Ishikawa (cell line): ENCODE measurements at regions not wholly inside any gene's neighbourhood (a gene's known extent, or its start where the extent isn't known, plus 50 kb on each side); places are given as distances from the start of the nearest gene placed in this dataset.

ENCODE experiments used
- CEBPB ChIP-seq: IDR thresholded peaks from 2 replicates; pipeline ENCODE4 v1.6.1; 2012
- CREB1 ChIP-seq: IDR thresholded peaks from 2 replicates; pipeline ENCODE4 v1.6.1; 2012; ENCODE audit warnings: low read depth
- EGR1 ChIP-seq: IDR thresholded peaks from 2 replicates; pipeline ENCODE4 v1.6.1; 2012
- EP300 ChIP-seq: IDR thresholded peaks from 2 replicates; pipeline ENCODE4 v1.6.1; 2012; ENCODE audit warnings: borderline replicate concordance
- FOXM1 ChIP-seq: IDR thresholded peaks from 2 replicates; pipeline ENCODE4 v1.6.1; 2012; ENCODE audit warnings: low read depth, borderline replicate concordance
- NFIC ChIP-seq: IDR thresholded peaks from 2 replicates; pipeline ENCODE4 v1.6.1; 2012
- RAD21 ChIP-seq: IDR thresholded peaks from 2 replicates; pipeline ENCODE4 v1.6.1; 2012; ENCODE audit warnings: low read depth
- REST ChIP-seq: IDR thresholded peaks from 2 replicates; pipeline ENCODE4 v1.6.1; 2012; ENCODE audit warnings: low read depth, mild to moderate bottlenecking
- TAF1 ChIP-seq: IDR thresholded peaks from 2 replicates; pipeline ENCODE4 v1.6.1; 2012; ENCODE audit warnings: low read depth, mild to moderate bottlenecking
- TCF12 ChIP-seq: IDR thresholded peaks from 2 replicates; pipeline ENCODE4 v1.6.1; 2012; ENCODE audit warnings: low read depth
- TEAD4 ChIP-seq: IDR thresholded peaks from 2 replicates; pipeline ENCODE4 v1.6.1; 2012
- USF1 ChIP-seq: IDR thresholded peaks from 2 replicates; pipeline ENCODE4 v1.6.1; 2012
- YY1 ChIP-seq: IDR thresholded peaks from 2 replicates; pipeline ENCODE4 v1.6.1; 2012; ENCODE audit warnings: low read depth
- ZBTB7A ChIP-seq: IDR thresholded peaks from 2 replicates; pipeline ENCODE4 v1.6.1; 2012; ENCODE audit warnings: low read depth
- TF ChIP-seq, protein P1 (sequence below): IDR thresholded peaks from 2 replicates; pipeline ENCODE4 v1.6.1; 2012

GRCh38 chr2:121947674-121948073 is 192.2 kb downstream of the TSN start:
- no peak for TF ChIP-seq EGR1
- TF ChIP-seq TAF1, result no peak
- no peak for TF ChIP-seq NFIC

GRCh38 chr2:121949271-121949670 is 193.8 kb downstream of the TSN start:
- TF ChIP-seq RAD21 (no peak), TEAD4 (no peak), YY1 (no peak), CREB1 (no peak), USF1 (no peak), TAF1 (no peak), REST (no peak), ZBTB7A (no peak)

DNA sequence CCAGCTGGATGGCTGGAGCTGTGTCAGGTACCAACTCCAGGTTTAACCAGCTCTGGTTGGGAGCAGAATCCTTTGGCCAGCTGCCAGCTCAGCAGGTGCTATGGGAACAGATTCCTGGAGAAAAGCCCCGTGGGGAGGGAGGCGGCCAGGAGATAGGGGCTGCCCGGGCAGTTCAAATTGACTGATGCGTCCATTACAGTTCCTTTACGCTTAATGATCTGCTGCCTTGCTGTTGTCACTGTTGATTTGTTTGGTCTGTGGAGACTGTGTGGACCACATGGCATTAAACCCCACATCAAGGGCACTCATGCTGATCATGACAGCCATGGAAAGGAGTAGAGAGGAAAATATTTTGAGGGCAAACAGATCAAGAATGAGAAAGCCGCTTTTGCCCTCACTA is 200.0 kb downstream of the TSN start:
- TF ChIP-seq TCF12, result peak; percentile 18; the same call in 1 of the 2 replicates
- TF ChIP-seq NFIC, result peak; percentile 80
- no peak for TF ChIP-seq RAD21

DNA sequence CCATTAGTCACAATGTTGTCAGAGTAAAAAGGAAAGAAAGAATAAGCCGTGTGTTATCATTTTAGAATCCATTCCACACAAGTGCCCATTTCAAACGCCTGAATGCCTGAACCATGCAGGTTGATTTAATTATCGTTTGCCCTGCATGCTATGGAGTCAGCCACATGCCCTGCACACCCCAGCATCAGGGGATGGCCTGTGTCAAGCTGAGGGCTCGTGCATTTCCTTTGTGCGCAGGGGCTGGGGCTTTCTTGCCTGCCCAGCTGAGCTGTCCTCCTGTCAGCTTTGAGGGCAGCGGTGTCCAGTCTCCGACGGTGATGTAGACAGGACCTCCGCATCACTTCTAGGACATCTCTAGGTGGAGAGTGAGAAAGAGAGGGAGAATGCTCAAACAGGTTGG is 200.4 kb downstream of the TSN start:
- TF ChIP-seq YY1, result no peak
- TF ChIP-seq REST, result no peak
- no peak for TF ChIP-seq TCF12
- no peak for TF ChIP-seq EGR1
- TF ChIP-seq, protein P1, sequence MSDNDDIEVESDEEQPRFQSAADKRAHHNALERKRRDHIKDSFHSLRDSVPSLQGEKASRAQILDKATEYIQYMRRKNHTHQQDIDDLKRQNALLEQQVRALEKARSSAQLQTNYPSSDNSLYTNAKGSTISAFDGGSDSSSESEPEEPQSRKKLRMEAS, result no peak
- TF ChIP-seq TAF1, result no peak
- no peak for TF ChIP-seq TEAD4
- no peak for TF ChIP-seq RAD21
- TF ChIP-seq EP300, result no peak

DNA sequence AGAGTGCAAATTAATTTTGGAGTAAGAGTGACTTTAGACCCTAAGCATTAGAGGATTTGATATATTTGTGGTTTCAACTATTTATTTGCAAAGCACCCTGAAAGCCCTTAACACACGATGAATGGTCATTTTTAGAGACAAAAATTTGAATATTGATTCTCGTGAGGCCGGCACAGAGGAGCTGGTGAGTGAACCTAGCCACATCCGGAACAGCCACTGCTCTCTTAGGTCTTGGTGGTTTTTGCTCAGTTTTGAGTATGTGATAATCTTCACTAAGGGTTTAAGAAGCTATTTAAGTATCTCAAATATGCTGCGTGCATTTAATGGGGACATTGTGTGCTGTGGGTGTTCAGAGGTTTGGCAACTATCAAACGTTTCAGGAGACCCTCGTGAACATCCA is 204.8 kb downstream of the TSN start:
- TF ChIP-seq YY1 (no peak), TEAD4 (no peak), REST (no peak), TCF12 (no peak), TAF1 (no peak), CREB1 (no peak), CEBPB (no peak), NFIC (no peak), ZBTB7A (no peak), RAD21 (no peak)

DNA sequence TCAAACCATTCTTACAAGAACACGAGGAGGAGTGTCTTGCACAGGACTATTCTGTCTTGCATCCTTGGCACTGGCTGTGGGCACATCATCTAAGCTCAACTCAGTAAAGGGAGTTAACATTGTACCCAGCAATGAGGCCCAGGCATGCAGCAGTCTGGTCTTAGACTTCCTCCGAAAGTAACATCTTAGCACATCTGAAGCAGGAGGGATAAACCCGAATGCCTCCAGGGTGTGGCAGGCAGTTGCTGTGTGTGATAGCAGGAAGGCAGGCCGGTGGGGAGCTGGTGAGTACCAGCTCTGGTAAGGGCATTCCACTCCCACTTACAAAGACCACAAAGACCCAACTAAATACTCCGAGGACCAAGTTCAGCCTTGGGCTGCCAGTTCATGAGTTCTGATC is 206.3 kb downstream of the TSN start:
- TF ChIP-seq USF1, result no peak

GRCh38 chr2:121965661-121966060 is 210.2 kb downstream of the TSN start:
- TF ChIP-seq RAD21 (no peak), CEBPB (no peak), REST (no peak), FOXM1 (no peak), EGR1 (no peak), ZBTB7A (no peak), EP300 (no peak), TCF12 (no peak), TEAD4 (no peak), CREB1 (no peak), YY1 (no peak), TAF1 (no peak), USF1 (no peak), NFIC (no peak)
- TF ChIP-seq, protein P1, result no peak
